ENCODE measurements at regions not wholly inside any gene's neighbourhood (a gene's known extent, or its start where the extent isn't known, plus 50 kb on each side); places are given as distances from the start of the nearest gene placed in this dataset.

GRCh38 chr10:7482992-7483391, 72.2 kb upstream of the SFMBT2 start:
- TF ChIP-seq RXRA (IDR thresholded peaks at IDR 0.05; ENCODE audit: borderline replicate concordance, low read depth) (no peak), RFX5 (IDR thresholded peaks at IDR 0.05; ENCODE audit: low read length) (no peak), JUND (IDR thresholded peaks at IDR 0.05) (no peak), RAD21 (IDR thresholded peaks at IDR 0.05; ENCODE audit: low read length) (no peak), EP300 (IDR thresholded peaks at IDR 0.05; ENCODE audit: borderline replicate concordance in 1 of 2, low read depth in 1 of 2, low read length in 1 of 2) (no peak), EZH2phosphoT487 (IDR thresholded peaks at IDR 0.05; ENCODE audit: borderline replicate concordance, low read depth) (no peak)
- TF ChIP-seq, protein P1, sequence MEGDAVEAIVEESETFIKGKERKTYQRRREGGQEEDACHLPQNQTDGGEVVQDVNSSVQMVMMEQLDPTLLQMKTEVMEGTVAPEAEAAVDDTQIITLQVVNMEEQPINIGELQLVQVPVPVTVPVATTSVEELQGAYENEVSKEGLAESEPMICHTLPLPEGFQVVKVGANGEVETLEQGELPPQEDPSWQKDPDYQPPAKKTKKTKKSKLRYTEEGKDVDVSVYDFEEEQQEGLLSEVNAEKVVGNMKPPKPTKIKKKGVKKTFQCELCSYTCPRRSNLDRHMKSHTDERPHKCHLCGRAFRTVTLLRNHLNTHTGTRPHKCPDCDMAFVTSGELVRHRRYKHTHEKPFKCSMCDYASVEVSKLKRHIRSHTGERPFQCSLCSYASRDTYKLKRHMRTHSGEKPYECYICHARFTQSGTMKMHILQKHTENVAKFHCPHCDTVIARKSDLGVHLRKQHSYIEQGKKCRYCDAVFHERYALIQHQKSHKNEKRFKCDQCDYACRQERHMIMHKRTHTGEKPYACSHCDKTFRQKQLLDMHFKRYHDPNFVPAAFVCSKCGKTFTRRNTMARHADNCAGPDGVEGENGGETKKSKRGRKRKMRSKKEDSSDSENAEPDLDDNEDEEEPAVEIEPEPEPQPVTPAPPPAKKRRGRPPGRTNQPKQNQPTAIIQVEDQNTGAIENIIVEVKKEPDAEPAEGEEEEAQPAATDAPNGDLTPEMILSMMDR (IDR thresholded peaks at IDR 0.05) = no peak
- TF ChIP-seq, protein P2, sequence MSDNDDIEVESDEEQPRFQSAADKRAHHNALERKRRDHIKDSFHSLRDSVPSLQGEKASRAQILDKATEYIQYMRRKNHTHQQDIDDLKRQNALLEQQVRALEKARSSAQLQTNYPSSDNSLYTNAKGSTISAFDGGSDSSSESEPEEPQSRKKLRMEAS (IDR thresholded peaks at IDR 0.05; ENCODE audit: low read depth) = no peak

Measured in SK-N-SH (cell line).